H1 (cell line): ENCODE measurements at regions not wholly inside any gene's neighbourhood (a gene's known extent, or its start where the extent isn't known, plus 50 kb on each side); places are given as distances from the start of the nearest gene placed in this dataset.

Experiments
- ATF3 ChIP-seq: IDR thresholded peaks from 2 replicates; pipeline ENCODE4 v1.6.1; 2011; ENCODE audit warnings: low read depth, mild to moderate bottlenecking, low read length; ENCODE audit not compliant: insufficient read depth
- CHD2 ChIP-seq: IDR thresholded peaks from 2 replicates; pipeline ENCODE4 v1.6.1; 2012; ENCODE audit warnings: low read length, improper control_type of control experiment
- FOSL1 ChIP-seq: IDR thresholded peaks from 2 replicates; pipeline ENCODE4 v1.6.1; 2011; ENCODE audit warnings: mild to moderate bottlenecking, low read depth, low read length, moderate library complexity; ENCODE audit not compliant: insufficient read depth
- KDM1A ChIP-seq: fragments of 200-600, 300-600 bp; sonication (generic); IDR thresholded peaks from 2 replicates; pipeline ENCODE4 v1.7.1; 2016; ENCODE audit warnings: mild to moderate bottlenecking, low read length, borderline replicate concordance
- RAD21 ChIP-seq, 2 experiments: IDR thresholded peaks in 1 of 2; conservative IDR thresholded peaks in 1 of 2; 2 replicates each; pipeline ENCODE4 v1.6.1; 2011; ENCODE audit warnings: low read depth in 2 of 2, low read length in 2 of 2, improper control_type of control experiment in 1 of 2, inconsistent platforms in 1 of 2, mild to moderate bottlenecking in 1 of 2, moderate library complexity in 1 of 2

GRCh38 chr16:87062569-87063442 lies 254.4 kb downstream of the C16orf95 start (continued):
- TF ChIP-seq FOSL1 = no peak
- TF ChIP-seq ATF3 = 0 out of 2 replicates have a peak, but pooled peaks have one; percentile 3
- TF ChIP-seq CHD2 = 0 out of 2 replicates have a peak, but pooled peaks have one; percentile 50
- no peak for TF ChIP-seq KDM1A
- TF ChIP-seq RAD21 (IDR thresholded peaks at IDR 0.05 in 1 of 2, conservative IDR thresholded peaks at IDR 0.05 in 1 of 2; ENCODE audit: low read depth in 2 of 2, low read length in 2 of 2) = peak; percentile 82 to 85
